BLaER1 (cell line): ENCODE measurements at regions not wholly inside any gene's neighbourhood (a gene's known extent, or its start where the extent isn't known, plus 50 kb on each side); places are given as distances from the start of the nearest gene placed in this dataset.
"Not testable (repeated sequence)": the region's sequence is repeated elsewhere in the genome, so short reads cannot be mapped to it uniquely, and the experiment has no call there.

ENCODE experiments used
- H3K27ac ChIP-seq: shearing (Covaris generic); formaldehyde crosslinking; 2 replicates; pipeline ENCODE4 v1.8.1; 2022
- H3K27me3 ChIP-seq: shearing (Covaris generic); formaldehyde crosslinking; 2 replicates; pipeline ENCODE4 v1.8.1; 2022
- H3K36me3 ChIP-seq: shearing (Covaris generic); formaldehyde crosslinking; 2 replicates; pipeline ENCODE4 v1.8.1; 2022
- H3K4me1 ChIP-seq: shearing (Covaris generic); formaldehyde crosslinking; 2 replicates; pipeline ENCODE4 v1.8.1; 2022
- H3K4me2 ChIP-seq: shearing (Covaris generic); formaldehyde crosslinking; 2 replicates; pipeline ENCODE4 v1.8.1; 2022
- H3K4me3 ChIP-seq: shearing (Covaris generic); formaldehyde crosslinking; 2 replicates; pipeline ENCODE4 v1.8.1; 2022
- H3K9ac ChIP-seq: shearing (Covaris generic); formaldehyde crosslinking; 2 replicates; pipeline ENCODE4 v1.8.1; 2022
- H3K9me3 ChIP-seq: shearing (Covaris generic); formaldehyde crosslinking; 2 replicates; pipeline ENCODE4 v1.8.1; 2022
- H4K20me1 ChIP-seq: shearing (Covaris generic); formaldehyde crosslinking; 2 replicates; pipeline ENCODE4 v1.8.1; 2022
- Cebpa-rat ChIP-seq: shearing (Covaris generic); IDR thresholded peaks from 2 replicates; pipeline ENCODE4 v1.8.1; 2022

DNA sequence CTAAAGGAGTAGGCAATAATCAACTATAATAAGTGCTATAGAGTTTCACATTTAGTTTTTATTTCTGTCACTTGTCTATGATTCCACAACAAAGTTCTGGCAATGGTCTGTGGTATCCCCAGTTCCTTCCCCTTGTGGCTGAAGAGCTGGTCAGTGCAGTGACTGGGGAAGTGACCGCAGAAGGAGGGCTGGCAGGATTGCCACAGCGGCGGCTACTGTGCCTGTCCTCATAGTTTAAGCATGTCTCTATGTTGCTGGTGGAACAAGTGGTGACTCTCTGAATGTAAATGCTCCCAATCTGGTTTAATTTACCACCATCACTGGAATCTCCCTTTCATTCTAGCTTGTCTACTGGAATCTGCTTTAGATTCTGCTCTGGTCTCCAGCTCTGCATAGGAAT, 170.6 kb upstream of the GK2 start:
- H3K4me1 ChIP-seq: no peaks in the 10 kb centered on the region
- H3K27me3 ChIP-seq: no peaks in the 10 kb centered on the region
- TF ChIP-seq Cebpa-rat: no peak
- no peaks in the 10 kb centered on the region for H3K9me3 ChIP-seq
- H3K4me3 ChIP-seq: no peak overlapping the region
- no peak overlapping the region for H3K9ac ChIP-seq
- no peaks in the 10 kb centered on the region for H3K36me3 ChIP-seq
- H4K20me1 ChIP-seq: no peaks in the 10 kb centered on the region
- no peak overlapping the region for H3K27ac ChIP-seq
- no peak overlapping the region for H3K4me2 ChIP-seq

DNA sequence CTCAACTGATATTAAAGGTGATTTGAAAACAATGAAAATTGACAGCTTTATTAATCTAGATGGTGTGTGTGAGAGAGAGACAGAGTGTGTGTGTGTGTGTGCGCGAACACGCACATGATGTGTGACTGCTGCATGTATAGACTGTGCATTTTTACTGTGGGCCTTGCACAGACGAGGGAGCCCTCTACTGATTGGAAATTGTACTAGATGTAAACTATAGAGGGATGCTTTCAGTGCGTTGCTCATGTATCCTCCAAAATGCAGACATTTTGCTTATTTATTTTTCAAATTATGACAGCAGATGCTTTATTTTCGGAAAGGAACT, 168.4 kb upstream of the GK2 start:
- TF ChIP-seq Cebpa-rat: no peak
- H4K20me1 ChIP-seq: no peaks in the 10 kb centered on the region
- H3K36me3 ChIP-seq: no peaks in the 10 kb centered on the region
- no peak overlapping the region for H3K4me3 ChIP-seq
- no peaks in the 10 kb centered on the region for H3K9me3 ChIP-seq
- no peak overlapping the region for H3K27ac ChIP-seq
- H3K27me3 ChIP-seq: no peaks in the 10 kb centered on the region
- no peak overlapping the region for H3K9ac ChIP-seq
- H3K4me2 ChIP-seq: no peak overlapping the region
- no peaks in the 10 kb centered on the region for H3K4me1 ChIP-seq

DNA sequence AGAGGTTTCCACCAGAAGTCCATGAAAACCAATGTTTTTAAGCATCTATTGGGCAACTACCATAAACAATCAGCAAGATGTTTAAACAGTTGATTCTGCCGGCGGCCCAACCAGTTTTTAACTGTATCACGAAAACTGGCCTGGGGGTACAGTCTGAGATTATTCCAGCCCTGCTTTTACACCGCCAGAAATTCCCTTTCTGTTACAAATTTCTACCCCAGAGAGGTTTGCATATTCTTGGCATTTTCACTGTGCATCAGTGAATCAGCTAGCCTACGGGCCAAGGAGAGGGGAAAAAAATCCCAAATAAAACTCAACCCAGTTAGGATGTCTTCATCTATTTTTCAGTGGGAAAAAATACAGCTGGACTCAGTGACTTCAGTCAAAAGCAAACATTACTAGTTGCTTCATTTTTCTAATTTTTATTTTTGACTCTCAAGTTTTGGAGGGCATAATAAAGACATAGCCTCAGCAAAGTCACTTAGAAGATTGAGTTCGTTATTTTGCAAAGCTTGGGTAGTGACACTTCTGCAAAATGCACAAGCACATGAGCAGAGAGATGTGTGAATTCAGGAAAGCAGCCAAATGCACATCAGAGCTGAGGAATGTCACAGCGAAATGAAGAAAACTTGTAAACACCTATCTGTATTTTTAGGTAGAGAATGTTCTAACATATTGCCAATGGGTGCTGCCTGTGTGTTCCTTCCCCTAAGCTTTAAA, 167.8 kb upstream of the GK2 start:
- H3K4me1 ChIP-seq: no peaks in the 10 kb centered on the region
- no peak overlapping the region for H3K4me2 ChIP-seq
- H3K27ac ChIP-seq: no peak overlapping the region
- no peaks in the 10 kb centered on the region for H3K36me3 ChIP-seq
- H3K9me3 ChIP-seq: no peaks in the 10 kb centered on the region
- H4K20me1 ChIP-seq: no peaks in the 10 kb centered on the region
- TF ChIP-seq Cebpa-rat: no peak
- no peak overlapping the region for H3K9ac ChIP-seq
- no peaks in the 10 kb centered on the region for H3K27me3 ChIP-seq
- no peak overlapping the region for H3K4me3 ChIP-seq

- Histone ChIP-seq H3K9me3 (no peaks in the 10 kb centered on the region), H3K27ac (no peak overlapping the region), H3K27me3 (no peaks in the 10 kb centered on the region), H3K36me3 (no peaks in the 10 kb centered on the region), H3K4me1 (no peaks in the 10 kb centered on the region), H3K4me3 (no peak overlapping the region), H3K4me2 (no peak overlapping the region), H4K20me1 (no peaks in the 10 kb centered on the region), H3K9ac (no peak overlapping the region)
- no peak for TF ChIP-seq Cebpa-rat
Measured at GRCh38 chr4:79574741-79575451, 166.9 kb upstream of the GK2 start.

- TF ChIP-seq Cebpa-rat: no peak
- H4K20me1 ChIP-seq: no peaks in the 10 kb centered on the region
Measured at GRCh38 chr4:79563219-79563618, 155.2 kb upstream of the GK2 start.

GRCh38 chr4:79561751-79562150, 153.7 kb upstream of the GK2 start:
- no peak overlapping the region for H3K27ac ChIP-seq
- H3K36me3 ChIP-seq: no peaks in the 10 kb centered on the region
- H3K4me2 ChIP-seq: no peak overlapping the region
- H3K9me3 ChIP-seq: no peaks in the 10 kb centered on the region
- no peak overlapping the region for H3K9ac ChIP-seq
- no peaks in the 10 kb centered on the region for H3K4me1 ChIP-seq
- H3K27me3 ChIP-seq: no peaks in the 10 kb centered on the region
- no peak for TF ChIP-seq Cebpa-rat
- no peaks in the 10 kb centered on the region for H4K20me1 ChIP-seq
- no peak overlapping the region for H3K4me3 ChIP-seq

More at GRCh38 chr4:79563219-79563618, 155.2 kb upstream of the GK2 start:
- Histone ChIP-seq H3K9ac (no peak overlapping the region), H3K27me3 (no peaks in the 10 kb centered on the region), H3K4me2 (no peak overlapping the region), H3K4me3 (no peak overlapping the region), H3K27ac (no peak overlapping the region), H3K9me3 (no peaks in the 10 kb centered on the region), H3K36me3 (no peaks in the 10 kb centered on the region), H3K4me1 (no peaks in the 10 kb centered on the region)

DNA sequence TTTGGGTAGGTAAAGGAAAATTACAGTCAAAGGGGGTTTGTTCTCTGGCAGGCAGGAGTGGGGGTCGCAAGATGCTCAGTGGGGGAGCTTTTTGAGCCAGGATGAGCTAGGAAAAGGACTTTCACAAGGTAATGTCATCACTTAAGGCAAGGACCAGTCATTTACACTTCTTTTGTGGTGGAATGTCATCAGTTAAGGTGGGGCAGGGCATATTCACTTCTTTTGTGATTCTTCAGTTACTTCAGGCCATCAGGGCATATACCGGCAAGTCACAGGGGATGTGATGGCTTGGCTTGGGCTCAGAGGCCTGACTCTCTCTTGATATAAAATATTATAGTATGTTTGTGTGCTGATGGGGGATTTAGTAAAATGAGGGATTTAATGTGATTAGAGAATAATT, 151.4 kb upstream of the GK2 start:
- not testable (repeated sequence) for H3K27me3 ChIP-seq, H3K27ac ChIP-seq, H4K20me1 ChIP-seq, H3K4me2 ChIP-seq, H3K36me3 ChIP-seq, H3K9ac ChIP-seq, H3K4me3 ChIP-seq, H3K4me1 ChIP-seq, H3K9me3 ChIP-seq

- Histone ChIP-seq H3K4me3 (no peak overlapping the region), H3K27me3 (no peaks in the 10 kb centered on the region), H3K9me3 (no peaks in the 10 kb centered on the region), H3K27ac (no peak overlapping the region), H4K20me1 (no peaks in the 10 kb centered on the region), H3K36me3 (no peaks in the 10 kb centered on the region), H3K4me2 (no peak overlapping the region), H3K4me1 (no peaks in the 10 kb centered on the region), H3K9ac (no peak overlapping the region)
- no peak for TF ChIP-seq Cebpa-rat
Measured at GRCh38 chr4:79552311-79552710, 144.3 kb upstream of the GK2 start.

GRCh38 chr4:79551555-79551954, 143.5 kb upstream of the GK2 start:
- H3K9ac ChIP-seq: no peak overlapping the region
- H3K4me1 ChIP-seq: no peaks in the 10 kb centered on the region
- H3K4me2 ChIP-seq: no peak overlapping the region
- H3K4me3 ChIP-seq: no peak overlapping the region
- no peaks in the 10 kb centered on the region for H3K36me3 ChIP-seq
- TF ChIP-seq Cebpa-rat: no peak
- H3K27ac ChIP-seq: no peak overlapping the region
- no peaks in the 10 kb centered on the region for H4K20me1 ChIP-seq
- no peaks in the 10 kb centered on the region for H3K9me3 ChIP-seq
- H3K27me3 ChIP-seq: no peaks in the 10 kb centered on the region

DNA sequence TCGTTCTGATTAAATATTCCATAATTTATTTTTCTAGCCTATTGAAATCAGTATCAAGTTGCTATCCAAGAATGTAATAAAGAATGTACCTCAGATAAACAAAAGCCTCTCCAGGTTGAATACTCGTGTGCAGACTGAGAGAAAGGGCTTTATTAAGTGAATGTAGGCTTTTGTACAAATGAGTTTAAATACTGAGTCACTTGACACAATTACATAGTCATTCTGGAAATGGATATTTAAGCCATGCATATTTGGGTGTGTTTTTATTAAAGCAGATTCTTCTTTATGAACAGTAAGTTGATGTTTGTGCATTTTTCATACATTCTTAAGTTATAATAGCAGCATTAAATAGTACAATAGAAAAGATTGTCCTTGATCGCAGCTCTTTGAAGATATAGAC, 139.8 kb upstream of the GK2 start:
- no peaks in the 10 kb centered on the region for H3K36me3 ChIP-seq
- H3K4me1 ChIP-seq: no peaks in the 10 kb centered on the region
- H4K20me1 ChIP-seq: no peaks in the 10 kb centered on the region
- no peak overlapping the region for H3K9ac ChIP-seq
- H3K9me3 ChIP-seq: no peaks in the 10 kb centered on the region
- TF ChIP-seq Cebpa-rat: no peak
- no peak overlapping the region for H3K27ac ChIP-seq
- H3K4me3 ChIP-seq: no peak overlapping the region
- H3K4me2 ChIP-seq: no peak overlapping the region
- H3K27me3 ChIP-seq: no peaks in the 10 kb centered on the region

- H3K27me3 ChIP-seq, H3K36me3 ChIP-seq, H3K9ac ChIP-seq, H3K27ac ChIP-seq, H3K4me3 ChIP-seq, H3K4me1 ChIP-seq, H3K4me2 ChIP-seq, H3K9me3 ChIP-seq, H4K20me1 ChIP-seq: not testable (repeated sequence)
Measured at GRCh38 chr4:79545292-79545691, 137.3 kb upstream of the GK2 start.
